Islet of Langerhans (tissue), 1 donor: ENCODE measurements at regions not wholly inside any gene's neighbourhood (a gene's known extent, or its start where the extent isn't known, plus 50 kb on each side); places are given as distances from the start of the nearest gene placed in this dataset.

ENCODE experiments used
- FAIRE-seq: peaks from one replicate; lab custom pipeline; 2011; peaks lifted over from hg19 to GRCh38; lab: Jason Lieb, UNC

DNA sequence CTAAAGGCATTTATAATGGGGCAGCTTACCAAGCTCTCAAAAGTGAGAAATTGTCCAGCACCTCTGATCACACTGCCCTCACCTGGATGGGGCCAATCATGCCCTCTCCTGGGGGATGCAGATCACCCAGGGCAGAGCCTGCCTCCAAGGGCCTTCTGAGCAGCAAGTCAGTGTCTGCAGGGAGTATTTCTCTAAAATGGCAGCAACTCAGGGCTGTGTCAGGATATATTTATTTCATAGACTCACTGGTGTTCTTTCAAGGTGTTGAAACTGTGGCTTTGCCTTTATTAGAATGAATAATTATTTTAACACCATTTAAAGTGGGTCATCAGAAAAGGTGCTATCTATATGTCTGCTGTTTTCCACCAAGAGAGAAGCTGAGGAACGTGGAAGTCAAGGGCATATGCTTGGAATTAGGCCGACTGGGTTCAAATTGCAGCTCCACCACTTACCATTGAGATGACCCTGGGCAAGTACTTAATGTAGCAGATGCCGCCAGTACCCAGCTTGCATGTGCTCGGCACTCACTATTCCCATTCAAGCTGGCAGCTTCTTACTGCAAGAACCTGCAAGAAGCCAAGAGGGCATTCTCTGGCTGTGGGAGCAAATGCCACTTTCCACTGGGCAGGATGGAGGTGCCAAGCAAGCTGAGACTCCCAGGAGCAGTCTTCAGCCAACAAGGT, 590.0 kb downstream of the BCOR start:
- FAIRE-seq = no peak

- no peak for FAIRE-seq
Measured at GRCh38 chrX:39508300-39508692, 589.5 kb downstream of the BCOR start.

- no peak for FAIRE-seq
Measured at GRCh38 chrX:39509157-39509556, 588.6 kb downstream of the BCOR start.

GRCh38 chrX:39513836-39514235, 583.9 kb downstream of the BCOR start:
- FAIRE-seq = no peak

DNA sequence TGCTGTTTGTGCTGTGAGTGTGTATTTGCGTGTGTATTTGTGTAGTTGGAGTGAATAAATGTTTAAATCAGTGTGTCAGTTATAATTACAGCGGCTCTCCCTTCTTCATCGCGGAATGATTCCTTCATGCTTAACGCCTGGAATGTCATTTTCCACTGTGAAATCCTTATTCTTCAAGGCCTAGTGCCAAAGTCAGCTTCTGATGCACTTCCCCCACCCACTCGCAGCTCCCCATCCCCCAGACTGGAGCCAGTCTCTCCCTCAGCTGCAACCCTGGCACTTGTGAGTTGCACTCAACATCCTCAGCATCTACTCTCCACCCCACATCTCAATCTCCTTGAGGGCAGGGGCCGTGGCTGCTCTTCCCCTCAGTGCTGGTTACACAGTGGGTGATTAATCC, 583.0 kb downstream of the BCOR start:
- FAIRE-seq = no peak

DNA sequence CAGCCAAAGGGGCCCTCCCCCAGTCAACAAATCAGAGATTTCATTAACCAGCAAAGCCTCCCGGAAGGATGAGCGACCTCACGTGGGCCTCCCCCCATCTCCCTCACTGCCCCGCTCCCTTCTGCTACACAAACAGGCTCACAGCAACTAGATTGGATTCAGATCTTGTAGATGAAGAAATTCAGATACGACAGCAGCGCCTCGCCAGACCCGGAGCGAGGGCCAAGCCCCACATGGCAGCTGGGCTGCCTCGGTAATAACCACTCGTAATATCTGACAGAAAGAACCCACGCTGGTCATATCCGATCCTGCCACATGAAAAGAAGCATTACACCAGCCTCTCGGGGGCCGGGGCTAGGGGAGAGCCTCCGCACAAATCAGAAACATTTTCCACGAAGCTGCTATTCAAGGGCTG, 581.3 kb downstream of the BCOR start:
- no peak for FAIRE-seq

- FAIRE-seq = no peak
Measured at GRCh38 chrX:39518476-39519029, 579.2 kb downstream of the BCOR start.

- FAIRE-seq = peak; percentile 98
Measured at GRCh38 chrX:39519030-39519488, 578.7 kb downstream of the BCOR start.

DNA sequence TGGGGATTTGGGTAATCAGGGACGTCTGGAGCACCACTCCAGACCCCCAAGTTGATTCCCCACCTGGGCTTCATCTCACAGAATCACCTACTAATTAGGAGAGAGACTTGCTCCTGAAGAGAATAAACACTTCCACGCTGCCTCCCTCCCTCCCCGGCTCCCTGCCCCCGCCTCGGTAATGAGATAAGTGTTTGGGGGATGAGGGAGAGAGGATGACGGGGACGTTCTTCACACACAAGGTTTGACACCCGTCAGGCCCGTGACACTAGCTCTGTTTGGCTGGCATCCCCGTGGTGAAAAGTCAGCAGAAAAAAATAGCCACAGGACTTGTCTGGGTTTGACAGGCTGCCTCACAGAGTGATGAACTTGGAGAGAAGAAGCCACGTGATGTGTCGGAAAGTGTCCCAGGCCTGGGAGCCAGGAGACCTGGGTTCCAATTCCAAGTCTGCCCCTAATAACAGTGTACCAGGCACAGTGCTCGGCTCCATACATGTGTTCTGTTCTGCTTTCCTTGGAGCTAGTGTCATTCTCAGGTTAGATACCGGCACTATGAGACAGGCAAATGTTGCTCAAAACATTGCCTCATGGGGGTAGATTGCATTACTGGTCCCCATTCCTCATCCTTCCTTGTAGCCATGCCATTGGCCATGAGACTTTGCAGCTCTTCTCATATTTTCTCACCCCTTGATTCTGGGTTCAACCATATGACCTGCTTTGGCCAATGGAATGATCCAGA, 578.0 kb downstream of the BCOR start:
- no peak for FAIRE-seq

- no peak for FAIRE-seq
Measured at GRCh38 chrX:39525758-39526157, 572.0 kb downstream of the BCOR start.

GRCh38 chrX:39527025-39527424, 570.7 kb downstream of the BCOR start:
- FAIRE-seq = no peak

DNA sequence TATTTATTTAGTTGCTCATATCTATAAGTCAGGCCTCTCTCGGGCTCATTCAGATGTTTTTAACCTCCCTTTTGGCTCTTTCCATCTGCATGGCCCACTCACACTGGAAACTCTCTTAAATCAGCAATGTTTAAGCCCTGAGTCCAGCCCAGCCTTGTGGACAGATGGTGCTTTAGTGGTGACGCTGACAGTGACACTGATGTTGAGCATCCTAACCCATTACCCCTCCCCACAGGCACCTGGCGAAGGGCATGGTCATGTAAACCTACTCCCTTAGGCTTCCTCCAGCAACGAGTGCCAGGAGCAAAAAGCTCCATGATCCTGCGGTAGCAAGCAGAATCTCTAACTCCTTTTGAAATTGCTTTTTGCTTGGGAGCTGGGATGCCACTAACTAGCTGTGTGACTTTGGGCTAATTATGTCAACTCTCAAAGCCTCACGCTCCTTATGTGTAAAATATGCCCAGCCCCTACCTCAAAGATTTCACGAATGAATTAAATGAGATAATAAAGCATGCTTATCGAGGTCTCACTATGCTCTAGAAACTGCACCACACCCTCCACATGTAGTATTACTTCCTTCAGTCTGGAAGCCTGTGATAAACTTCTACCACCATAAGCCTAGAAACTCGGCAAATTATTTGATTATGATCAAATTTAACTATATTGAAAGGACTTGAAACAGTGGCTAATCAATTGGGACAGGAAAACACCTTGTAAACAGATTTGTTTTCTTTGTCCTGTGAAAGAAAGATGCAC, 569.4 kb downstream of the BCOR start:
- no peak for FAIRE-seq

GRCh38 chrX:39532761-39533160, 565.0 kb downstream of the BCOR start:
- no peak for FAIRE-seq

DNA sequence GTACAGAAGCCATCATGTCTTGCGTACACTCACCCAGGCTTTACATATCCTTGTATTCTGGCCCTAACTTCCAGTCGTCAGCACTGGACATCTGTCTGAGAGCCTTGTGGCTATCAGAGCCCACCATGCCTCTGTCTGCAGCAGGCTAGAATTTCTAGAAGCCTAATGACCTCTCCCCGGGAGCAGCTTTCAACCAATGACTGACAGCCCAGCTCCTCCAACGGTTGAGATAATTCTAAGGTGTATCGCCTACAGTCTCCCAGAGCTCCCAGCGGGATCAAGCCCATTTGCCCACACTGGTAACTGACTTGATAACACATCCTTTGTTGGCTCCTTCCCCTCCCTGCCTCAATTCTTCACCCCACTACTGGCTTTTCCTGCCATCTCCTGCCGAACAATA, 562.8 kb downstream of the BCOR start:
- no peak for FAIRE-seq

DNA sequence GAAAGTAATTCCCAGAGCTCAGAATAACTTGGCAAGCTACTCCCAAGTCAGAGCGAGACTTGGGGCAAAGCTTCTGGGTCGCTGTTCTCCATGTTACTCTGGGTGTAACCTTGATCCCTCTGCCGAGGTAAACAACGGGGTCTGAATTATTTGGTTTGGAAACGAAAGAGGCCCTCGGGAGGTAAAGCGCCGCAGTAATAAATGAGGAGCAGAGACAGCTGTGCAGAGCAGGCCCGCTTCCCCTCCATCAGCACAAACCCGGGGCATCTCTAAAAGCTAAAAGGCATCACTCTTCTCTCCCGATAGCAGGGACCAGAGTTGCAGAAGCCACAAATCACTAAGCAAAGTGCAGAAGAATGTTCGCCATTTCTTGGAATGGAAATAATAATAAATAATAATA, 561.5 kb downstream of the BCOR start:
- no peak for FAIRE-seq

GRCh38 chrX:39541881-39542280, 555.9 kb downstream of the BCOR start:
- no peak for FAIRE-seq

GRCh38 chrX:39542316-39542715, 555.4 kb downstream of the BCOR start:
- FAIRE-seq = no peak

- FAIRE-seq = no peak
Measured at GRCh38 chrX:39550795-39551361, 546.9 kb downstream of the BCOR start.

- FAIRE-seq = no peak
Measured at GRCh38 chrX:39551762-39552161, 546.0 kb downstream of the BCOR start.

GRCh38 chrX:39555431-39555830, 542.3 kb downstream of the BCOR start:
- FAIRE-seq = no peak

- FAIRE-seq = no peak
Measured at GRCh38 chrX:39556056-39556455, 541.7 kb downstream of the BCOR start.

DNA sequence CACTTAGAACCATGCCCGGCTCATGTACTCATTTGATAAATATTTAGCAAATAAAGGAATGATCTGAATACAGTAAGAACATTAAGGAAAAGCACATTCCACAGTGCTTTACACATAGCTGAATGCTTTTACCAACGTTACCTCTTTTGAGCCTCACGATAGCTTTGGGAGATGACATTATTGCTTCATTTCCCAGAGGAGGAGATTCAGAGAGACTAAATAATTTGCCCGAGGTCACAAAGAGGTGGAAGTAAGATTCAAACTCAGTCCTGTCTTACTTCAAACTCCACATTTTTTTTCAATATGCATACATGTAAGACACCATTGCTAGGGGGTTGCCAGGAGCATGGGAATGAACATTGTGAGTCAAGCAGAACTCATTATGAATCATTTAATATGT, 538.5 kb downstream of the BCOR start:
- no peak for FAIRE-seq

DNA sequence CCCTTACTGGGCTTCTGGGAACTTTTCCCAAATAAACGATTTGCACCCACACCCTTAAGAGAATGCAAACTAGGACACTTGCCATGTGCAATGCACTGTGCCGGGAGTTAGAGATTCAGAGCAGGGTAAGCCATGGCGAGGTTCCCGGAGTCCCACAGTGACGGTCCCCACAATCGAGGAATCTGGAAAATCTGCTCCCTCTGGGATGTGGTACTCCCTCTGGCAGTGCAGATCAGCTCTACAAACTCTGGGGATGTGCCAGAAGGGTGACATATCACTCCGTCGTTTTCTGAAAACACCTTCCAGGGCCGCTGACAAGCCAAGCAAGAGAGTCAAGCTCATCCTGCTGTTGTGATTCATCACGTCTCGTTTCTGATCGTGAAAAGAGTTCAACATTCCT, 537.5 kb downstream of the BCOR start:
- FAIRE-seq = no peak
